SK-N-SH treated with all-trans-retinoic acid at 6 μM for 48 hours (cell line): ENCODE measurements at regions not wholly inside any gene's neighbourhood (a gene's known extent, or its start where the extent isn't known, plus 50 kb on each side); places are given as distances from the start of the nearest gene placed in this dataset.

Experiments used
- CSDC2 ChIP-seq: fragments of 250-450 bp; sonication (Bioruptor Pico); IDR thresholded peaks from 2 replicates; pipeline ENCODE4 v1.5.0; 2020; ENCODE audit warnings: mild to moderate bottlenecking, moderate library complexity
- CSRNP3 ChIP-seq: fragments of 250-450 bp; sonication (Bioruptor Pico); IDR thresholded peaks from 2 replicates; pipeline ENCODE4 v1.5.1; 2021; ENCODE audit warnings: mild to moderate bottlenecking, moderate library complexity
- OSR1 ChIP-seq: fragments of 250-450 bp; sonication (Bioruptor Pico); IDR thresholded peaks from 2 replicates; pipeline ENCODE4 v1.8.0; 2022; ENCODE audit warnings: moderate library complexity, mild to moderate bottlenecking, inconsistent platforms
- RARB ChIP-seq: fragments of 250-450 bp; sonication (Bioruptor Pico); IDR thresholded peaks from 2 replicates; pipeline ENCODE4 v1.8.0; 2021; ENCODE audit warnings: mild to moderate bottlenecking, moderate library complexity
- SNAI2 ChIP-seq: fragments of 250-450 bp; sonication (Bioruptor Pico); IDR thresholded peaks from 2 replicates; pipeline ENCODE4 v1.5.0; 2020; ENCODE audit warnings: mild to moderate bottlenecking, moderate library complexity
- TOX ChIP-seq: fragments of 250-450 bp; sonication (Bioruptor Pico); IDR thresholded peaks from 2 replicates; pipeline ENCODE4 v1.8.0; 2021; ENCODE audit warnings: mild to moderate bottlenecking, moderate library complexity, borderline replicate concordance
- ZFP30 ChIP-seq: fragments of 450-650 bp; formaldehyde crosslinking; IDR thresholded peaks from 2 replicates; pipeline ENCODE4 v1.5.0; 2022; ENCODE audit warnings: mild to moderate bottlenecking, moderate library complexity
- TF ChIP-seq, protein P1 (sequence below): fragments of 250-450 bp; sonication (Bioruptor Pico); IDR thresholded peaks from 2 replicates; pipeline ENCODE4 v1.8.0; 2020; ENCODE audit warnings: mild to moderate bottlenecking, moderate library complexity, borderline replicate concordance
- TF ChIP-seq, protein P2 (sequence below): fragments of 250-450 bp; sonication (Bioruptor Pico); IDR thresholded peaks from 2 replicates; pipeline ENCODE4 v1.8.0; 2021; ENCODE audit warnings: low read depth, mild to moderate bottlenecking, moderate library complexity, borderline replicate concordance

DNA sequence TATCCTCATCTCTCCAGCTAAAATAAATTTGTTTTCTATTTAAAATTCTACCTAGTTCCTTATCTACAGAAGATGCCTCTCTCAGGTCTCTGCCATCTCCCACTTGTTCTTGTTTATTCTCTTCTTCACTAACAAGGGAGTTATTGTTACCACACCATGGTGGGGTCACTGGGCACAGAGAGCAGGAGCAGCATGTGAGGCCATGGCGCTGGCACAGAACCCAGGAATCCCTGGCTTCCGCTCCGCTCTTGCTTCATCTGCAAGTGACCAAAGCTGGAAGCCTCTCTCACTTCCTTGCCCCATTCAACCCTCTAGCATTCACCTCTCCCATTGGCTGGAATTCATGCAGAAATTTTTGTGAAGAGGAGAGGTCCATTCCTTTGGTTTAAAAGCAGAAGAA lies 190.7 kb upstream of the NCAM1 start:
- TF ChIP-seq TOX, result no peak
- TF ChIP-seq, protein P1, sequence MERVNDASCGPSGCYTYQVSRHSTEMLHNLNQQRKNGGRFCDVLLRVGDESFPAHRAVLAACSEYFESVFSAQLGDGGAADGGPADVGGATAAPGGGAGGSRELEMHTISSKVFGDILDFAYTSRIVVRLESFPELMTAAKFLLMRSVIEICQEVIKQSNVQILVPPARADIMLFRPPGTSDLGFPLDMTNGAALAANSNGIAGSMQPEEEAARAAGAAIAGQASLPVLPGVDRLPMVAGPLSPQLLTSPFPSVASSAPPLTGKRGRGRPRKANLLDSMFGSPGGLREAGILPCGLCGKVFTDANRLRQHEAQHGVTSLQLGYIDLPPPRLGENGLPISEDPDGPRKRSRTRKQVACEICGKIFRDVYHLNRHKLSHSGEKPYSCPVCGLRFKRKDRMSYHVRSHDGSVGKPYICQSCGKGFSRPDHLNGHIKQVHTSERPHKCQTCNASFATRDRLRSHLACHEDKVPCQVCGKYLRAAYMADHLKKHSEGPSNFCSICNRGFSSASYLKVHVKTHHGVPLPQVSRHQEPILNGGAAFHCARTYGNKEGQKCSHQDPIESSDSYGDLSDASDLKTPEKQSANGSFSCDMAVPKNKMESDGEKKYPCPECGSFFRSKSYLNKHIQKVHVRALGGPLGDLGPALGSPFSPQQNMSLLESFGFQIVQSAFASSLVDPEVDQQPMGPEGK (CRISPR knock-in tag), result no peak
- no peak for TF ChIP-seq OSR1 (CRISPR knock-in tag)
- no peak for TF ChIP-seq ZFP30 (CRISPR knock-in tag)
- TF ChIP-seq, protein P2, sequence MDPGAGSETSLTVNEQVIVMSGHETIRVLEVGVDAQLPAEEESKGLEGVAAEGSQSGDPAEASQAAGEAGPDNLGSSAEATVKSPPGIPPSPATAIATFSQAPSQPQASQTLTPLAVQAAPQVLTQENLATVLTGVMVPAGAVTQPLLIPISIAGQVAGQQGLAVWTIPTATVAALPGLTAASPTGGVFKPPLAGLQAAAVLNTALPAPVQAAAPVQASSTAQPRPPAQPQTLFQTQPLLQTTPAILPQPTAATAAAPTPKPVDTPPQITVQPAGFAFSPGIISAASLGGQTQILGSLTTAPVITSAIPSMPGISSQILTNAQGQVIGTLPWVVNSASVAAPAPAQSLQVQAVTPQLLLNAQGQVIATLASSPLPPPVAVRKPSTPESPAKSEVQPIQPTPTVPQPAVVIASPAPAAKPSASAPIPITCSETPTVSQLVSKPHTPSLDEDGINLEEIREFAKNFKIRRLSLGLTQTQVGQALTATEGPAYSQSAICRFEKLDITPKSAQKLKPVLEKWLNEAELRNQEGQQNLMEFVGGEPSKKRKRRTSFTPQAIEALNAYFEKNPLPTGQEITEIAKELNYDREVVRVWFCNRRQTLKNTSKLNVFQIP (CRISPR knock-in tag), result no peak
- TF ChIP-seq CSDC2, result no peak
- TF ChIP-seq CSRNP3 (CRISPR knock-in tag), result no peak
- TF ChIP-seq RARB (CRISPR knock-in tag), result no peak
- no peak for TF ChIP-seq SNAI2 (CRISPR knock-in tag)
